ENCODE measurements at regions not wholly inside any gene's neighbourhood (a gene's known extent, or its start where the extent isn't known, plus 50 kb on each side); places are given as distances from the start of the nearest gene placed in this dataset.

DNA sequence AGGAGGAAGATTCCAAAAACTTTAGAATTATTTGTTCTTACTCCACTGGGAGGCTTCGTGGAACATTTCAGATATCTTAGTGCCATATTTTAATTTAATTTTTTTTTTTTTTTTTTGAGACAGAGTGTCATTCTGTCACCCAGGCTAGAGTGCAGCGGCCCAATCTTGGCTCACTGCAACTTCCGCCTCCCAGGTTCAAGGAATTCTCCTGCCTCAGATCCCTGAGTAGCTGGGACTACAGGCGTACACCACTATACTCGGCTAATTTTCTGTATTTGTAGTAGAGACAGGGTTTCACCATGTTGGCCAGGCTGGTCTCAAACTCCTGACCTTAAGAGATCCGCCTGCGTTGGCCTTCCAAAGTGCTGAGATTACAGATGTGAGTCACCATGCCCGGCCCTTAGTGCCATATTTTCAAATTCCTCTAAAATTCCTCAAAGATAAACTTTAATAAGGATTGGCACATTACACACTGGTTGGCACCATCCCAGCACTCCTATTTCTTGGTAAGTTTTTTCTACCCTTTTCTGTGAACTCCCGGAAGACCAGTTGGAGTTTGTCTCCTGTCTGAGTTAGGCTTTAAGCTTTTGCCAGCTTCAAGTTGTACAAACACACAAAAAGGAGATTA lies 693.7 kb downstream of the MCTP2 start:
- DNase-seq: no peak

DNA sequence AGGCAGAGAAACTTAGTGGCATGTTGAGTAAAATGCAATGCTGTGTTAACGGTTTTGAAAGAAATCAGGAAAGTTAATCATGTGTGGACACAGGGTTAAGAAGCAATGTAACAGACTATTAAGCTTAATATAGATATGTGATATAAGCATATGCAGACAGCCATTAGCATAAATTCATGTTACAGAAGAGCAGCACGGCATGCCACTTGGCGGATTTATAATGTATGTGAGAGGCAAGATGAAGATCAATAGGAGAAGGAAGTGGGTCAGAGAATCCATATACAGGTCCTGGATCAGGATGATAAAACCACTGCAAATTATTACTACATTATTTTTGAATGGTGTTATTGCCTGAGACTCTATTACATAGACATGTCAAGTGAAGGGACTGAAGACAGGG lies 694.3 kb downstream of the MCTP2 start:
- DNase-seq: no peak

DNA sequence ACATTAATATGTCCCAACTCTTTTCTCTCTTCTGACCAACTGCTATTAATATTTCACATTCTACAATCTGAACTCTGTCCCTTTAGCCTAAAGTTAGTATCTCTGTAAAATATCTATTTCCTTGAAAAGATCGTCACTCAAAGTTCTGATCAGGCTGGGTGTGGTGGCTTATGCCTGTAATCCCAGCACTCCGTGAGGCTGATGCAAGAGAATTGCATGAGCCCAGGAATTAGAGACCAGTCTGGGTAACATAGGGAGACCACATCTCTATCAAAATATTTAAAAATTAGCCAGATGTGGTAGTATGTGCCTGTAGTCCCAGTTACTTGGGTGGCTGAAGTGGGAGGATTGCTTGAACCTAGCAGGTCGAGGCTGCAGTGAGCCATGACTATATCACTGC lies 695.6 kb downstream of the MCTP2 start:
- no peak for DNase-seq

DNA sequence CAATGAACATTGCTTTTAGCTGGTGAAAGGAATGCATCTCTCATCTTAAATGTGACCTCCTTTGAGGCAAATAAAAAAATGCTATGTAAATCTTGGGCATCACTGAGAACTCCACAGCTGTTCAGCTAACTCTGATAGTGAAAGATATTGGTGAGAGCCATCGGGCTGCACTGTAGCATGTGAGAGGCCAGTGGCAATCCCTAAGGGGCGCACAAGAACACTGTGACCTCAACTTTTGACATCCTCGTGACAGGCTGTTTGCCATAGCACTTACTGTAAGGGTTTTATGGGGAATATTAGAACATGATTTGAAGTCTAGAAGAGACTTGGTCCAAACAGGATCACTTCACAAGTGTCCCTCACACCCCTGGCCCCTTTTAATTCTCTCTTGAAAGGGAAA lies 697.9 kb downstream of the MCTP2 start:
- no peak for DNase-seq

DNA sequence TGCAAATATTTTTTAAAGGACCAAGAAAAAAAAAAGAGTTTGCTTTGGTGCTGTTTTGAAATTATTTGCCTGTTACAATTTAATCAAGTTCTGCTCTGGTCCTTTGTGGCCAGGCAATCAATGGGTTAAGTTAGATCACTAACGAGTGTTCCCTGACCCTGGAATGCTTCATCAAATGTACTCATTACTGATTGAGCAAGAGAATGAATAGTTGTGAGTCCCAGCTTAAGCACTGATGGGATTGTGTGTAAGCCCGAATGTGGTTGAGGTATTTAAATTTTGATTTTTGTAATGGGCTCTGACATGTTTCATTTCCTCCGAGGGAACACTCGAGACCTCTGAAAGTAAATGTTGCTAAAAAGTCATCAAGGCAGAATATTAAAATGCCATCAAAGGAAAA lies 699.1 kb downstream of the MCTP2 start:
- no peak for DNase-seq

DNA sequence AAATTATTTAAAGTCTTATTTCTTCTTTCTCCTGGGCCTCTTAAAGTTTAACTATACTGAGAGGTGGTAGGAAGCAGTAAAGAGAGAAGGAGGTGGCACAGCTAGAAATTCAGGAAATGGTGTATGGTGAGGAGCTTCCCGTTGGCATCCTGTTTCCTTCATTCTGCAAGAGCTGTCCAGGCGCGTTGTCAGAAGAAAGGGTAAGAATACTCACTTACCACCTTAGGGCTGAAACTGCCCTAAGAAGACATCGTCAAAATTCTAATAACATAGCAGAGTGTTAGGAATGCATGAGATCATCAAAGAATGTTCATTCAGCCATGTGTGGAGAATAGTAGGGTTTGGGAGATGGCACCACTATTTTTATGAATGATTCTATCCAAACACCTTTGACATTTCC lies 699.6 kb downstream of the MCTP2 start:
- no peak for DNase-seq

DNA sequence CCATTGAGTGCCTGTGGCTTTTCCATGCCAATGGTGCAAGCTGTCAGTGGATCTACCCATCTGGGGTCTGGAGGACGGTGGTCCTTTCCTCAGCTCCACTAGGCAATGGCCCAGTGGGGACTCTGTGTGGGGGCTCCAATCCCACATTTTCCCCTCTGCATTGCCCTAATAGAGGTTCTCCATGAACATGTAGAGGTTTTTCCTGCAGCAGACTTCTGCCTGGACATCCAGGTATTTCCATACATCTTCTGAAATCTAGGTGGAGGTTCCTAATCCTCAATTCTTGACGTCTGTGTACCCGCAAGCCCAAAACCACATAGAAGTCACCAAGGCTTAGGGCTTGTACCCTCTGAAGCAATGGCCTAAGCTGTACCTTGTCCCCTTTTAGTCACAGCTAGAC lies 703.1 kb downstream of the MCTP2 start:
- no peak for DNase-seq

DNA sequence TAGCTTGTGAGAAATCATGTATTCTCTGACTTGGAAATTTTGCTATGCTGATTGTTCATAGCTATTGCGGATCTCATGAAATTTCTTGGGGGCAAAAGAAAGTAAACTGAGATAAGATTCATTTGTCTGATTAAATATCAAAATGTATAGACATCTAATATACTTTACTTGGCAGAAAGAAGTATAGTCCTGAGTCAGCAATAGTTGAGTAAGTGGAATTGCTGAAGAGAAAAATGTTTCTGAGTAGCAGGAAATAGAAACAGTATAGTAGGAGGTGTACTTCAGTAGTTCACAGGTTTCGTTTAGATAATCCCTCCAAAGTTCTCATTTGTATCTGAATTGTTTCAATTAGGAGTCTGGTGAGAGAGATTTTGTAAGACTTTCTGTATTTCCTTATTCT lies 705.9 kb downstream of the MCTP2 start:
- no peak for DNase-seq

DNA sequence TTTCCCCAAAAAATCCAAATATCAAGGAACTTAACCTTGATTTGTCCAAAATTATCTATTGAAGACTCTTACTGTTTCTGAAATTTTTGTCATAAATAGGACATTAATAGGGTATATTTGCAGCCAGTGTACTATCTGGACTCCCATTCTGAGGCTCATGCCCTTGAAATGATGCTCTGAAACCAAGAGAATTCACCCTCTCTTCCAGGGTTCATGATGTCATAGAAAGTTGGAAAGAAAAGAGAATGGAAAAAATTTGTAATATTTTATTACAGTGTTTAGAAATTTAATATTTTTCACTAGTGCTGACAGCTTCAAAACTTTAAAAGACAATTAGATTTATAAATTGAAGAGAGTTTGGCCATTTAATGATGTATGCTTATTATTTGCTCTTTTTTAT lies 712.5 kb downstream of the MCTP2 start:
- no peak for DNase-seq

DNA sequence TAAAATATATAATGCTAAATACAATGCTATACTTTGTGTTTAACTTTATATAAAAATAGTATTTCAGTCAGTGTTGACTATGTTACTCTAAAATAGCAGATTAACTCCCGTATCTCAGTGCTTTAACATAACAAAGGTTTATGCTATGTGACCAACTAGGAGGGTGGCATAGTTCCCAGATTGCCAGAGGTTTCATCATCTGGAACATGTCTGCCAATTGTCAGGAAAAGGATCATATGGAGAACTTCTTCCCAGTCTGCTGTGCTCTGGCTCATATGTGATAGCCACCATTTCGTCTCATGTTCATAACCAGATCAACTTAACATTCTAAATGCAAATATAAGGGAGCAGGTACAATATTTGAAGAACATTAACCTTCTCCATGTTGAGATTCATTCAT lies 720.2 kb downstream of the MCTP2 start:
- DNase-seq: no peak

DNA sequence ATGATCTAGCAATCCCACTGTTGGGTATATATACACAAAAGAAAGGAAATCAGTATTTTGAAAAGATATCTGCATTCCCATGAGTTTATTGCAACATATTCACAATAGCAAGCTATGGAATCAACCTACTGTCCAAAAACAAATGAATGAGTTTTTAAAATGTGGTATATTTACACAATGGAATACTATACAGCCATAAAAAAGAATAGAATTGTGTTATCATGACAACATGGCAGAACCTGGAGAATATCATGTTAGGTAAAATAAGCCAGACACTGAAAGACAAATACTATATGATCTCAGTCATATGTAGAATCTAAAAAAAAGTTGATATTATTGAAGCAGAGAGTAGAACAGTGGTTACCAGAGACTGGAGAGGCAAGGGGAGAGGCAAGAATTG lies 732.6 kb downstream of the MCTP2 start:
- no peak for DNase-seq

DNA sequence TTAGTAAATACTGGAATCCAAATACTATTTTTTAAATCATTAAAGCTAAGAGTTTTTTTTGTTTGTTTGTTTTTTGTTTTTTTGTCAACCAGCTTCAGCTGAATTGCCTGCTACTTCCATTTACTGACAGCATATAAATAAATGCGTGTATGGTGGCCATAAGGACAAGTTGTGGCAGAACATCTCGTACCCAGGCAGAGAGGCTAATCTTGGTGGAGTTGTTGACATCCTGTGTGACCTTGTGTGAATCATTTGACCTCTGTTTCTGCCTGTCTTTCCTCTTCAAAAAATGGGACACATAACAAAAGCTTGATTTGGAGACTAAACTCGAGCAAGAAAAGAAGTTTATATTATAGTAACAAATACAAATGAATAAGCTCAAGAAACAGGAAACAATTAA lies 734.2 kb downstream of the MCTP2 start:
- no peak for DNase-seq

DNA sequence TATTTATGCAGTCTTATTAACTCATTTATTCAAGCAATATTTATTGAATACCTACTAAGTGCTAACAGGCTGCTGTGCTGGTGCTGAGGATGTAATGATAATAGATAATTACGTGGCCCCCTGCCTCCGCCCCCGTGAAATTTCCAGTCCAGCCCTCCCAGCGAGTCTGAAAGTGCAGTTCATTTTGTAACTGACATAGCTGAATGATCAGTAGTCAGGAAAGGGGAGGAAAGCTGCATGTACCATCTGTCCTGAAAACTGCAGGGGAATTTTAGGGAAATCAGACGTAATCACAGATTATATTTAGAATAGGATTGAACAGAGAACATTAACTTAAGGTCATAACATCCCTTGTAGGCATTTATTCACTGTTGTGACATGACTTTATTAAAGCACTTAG lies 736.8 kb downstream of the MCTP2 start:
- no peak for DNase-seq

DNA sequence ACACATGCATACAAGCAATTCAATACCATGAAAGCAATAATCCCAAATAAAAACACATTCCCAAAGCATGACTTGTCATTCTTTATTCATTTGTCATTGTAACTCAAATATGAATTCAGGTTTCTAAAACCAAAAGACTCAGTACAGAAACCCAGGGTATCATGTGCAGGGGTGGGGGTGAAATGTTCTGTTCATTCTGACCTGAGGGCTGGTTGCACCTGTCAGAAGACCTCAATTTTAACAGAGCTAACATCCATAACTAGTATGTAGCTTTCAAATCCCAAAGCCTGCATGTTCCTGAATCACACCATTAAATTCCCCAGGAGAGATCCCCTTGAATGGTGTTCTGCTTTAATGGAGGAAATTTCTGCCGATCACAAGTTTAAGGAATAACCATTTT lies 738.7 kb downstream of the MCTP2 start:
- DNase-seq: no peak

DNA sequence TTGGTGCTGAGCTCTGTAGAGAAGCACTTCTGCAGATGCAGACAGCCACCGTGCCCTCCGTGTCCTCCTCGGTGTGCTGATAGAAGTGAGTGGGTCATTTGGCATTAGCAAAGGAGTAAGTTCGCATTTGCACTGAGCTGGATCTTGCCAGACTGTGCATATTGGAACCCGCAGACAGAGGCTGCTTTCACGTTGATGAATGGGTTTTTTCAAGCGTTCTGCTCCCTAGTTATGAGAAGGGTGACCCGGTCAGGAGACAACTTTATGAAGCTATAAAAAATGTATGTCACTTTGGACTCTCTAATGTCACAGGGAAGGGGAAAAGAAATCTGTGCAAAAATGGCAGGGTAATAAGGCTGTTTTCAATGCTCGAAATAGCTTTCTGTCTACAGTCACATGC lies 739.4 kb downstream of the MCTP2 start:
- DNase-seq: no peak

DNA sequence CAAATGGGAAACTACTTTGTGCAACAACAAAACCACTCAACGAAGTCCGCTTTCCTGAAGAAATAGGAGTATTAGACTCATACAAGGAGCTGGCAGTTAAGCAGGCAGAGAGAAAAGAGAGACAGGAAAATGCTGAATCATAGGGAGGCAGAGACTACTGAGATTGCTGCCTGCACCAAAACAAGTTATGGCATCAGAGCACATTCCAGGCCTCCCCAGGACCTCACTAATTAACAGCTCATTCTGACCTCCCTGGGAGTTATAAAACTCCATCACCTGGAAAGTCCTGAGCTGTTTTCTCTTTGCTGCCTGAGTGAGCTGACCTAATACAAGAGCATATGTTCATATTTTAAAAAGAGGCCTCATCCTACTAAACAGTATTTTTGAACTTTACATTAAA lies 741.0 kb downstream of the MCTP2 start:
- no peak for DNase-seq

DNA sequence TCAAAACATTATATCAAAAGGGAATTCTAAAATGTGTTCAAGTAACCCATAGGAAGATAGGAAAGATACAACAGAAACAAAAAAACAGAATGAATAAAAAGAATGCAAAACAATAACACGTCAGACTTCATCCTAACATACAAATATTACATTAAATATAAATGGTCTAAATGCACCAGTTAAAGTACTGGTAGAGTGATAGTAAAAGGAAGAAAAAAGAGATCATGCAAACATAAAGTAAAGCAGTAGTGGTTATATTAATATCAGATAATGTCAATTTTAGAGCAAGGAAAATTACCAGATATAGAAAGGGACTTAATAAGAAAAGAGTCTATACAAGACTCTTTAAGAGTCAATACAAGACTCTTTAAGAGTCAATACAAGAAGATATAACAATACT lies 755.7 kb downstream of the MCTP2 start:
- DNase-seq: no peak

DNA sequence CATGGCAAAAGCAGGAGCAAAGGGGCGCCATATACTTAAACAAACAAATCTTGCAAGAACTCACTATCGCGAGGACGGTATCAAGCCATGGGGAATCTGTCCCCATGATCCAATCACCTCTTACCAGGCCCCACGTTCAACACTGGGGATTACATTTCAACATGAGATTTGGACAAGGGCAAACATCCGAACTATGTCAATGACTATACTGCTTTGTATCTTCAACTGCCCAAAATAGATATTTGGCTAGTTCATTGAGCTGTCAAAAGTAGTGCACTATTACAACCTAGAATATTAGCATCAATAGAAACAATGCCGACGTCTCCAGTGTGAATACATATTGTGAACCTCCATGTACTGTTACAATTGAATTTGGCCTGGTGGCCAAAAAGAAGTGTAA lies 760.4 kb downstream of the MCTP2 start:
- DNase-seq: no peak

DNA sequence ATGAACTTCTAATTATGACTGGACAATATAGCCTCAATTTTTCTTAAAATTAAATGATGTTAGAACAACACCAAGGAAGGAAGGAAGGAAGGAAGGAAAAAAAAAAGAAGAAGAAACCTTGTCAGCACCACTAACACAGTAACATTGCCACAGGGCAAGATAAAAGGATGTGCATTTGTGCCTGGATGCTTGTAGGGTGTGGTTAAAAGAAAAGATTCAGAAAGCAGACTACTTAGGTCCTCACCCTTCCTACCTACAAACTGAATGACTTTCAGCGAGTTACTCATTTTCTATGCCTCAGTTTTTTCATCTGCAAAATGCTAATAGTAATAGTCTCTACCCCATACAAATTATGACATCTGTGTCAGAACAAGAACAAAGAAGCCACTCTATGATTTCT lies 778.3 kb downstream of the MCTP2 start:
- DNase-seq: no peak

DNA sequence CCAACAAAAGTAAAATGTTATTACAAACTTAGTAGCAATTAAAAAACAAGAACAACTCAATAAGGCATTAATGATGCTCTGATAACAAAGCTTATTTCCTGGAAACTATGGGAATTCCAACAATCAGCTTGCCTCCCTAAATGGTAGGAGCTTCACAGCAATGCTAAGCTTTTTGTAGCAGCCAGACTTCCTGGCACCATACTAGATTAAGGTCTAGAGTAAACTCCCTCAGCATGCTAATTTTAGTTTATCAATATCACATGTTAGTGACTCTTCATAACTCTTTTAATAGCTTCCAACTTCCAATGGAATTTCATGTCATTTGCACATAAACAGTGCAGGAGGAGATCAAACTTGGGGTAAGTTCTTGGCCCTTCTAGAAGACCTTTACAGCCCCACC lies 782.0 kb downstream of the MCTP2 start:
- DNase-seq: no peak

DNA sequence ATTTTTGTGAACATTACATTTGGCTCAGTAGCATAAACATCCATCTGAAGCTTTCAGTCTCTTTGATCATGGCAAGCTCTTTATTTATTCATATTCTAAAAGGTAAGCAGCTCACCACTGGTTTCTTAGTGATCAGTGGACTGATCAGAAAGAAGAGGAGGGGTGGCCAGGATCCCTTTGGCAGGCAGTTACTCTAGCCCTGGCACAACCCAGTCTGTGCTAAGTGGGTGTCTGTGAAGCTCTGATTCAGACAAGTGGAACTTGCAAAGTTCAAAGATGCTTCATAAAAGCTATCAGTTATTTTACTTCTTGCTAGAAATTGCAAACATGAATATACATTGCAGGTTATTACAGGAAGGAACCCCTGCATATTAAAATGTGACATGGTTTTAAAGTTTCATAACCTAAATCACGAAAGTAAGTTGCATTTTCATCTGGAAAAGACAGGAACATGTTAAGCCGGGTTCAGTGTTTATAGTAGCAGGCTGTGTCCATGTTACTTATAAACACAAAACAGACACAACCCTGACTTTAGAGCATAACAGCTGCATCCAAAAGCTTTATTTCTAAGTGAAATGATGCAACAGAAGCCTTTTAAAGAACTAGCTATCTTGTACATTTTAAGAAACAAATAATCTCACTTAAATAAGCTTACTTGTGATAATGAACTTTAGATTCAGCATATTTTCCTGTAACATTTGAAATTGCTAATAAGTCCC lies 785.3 kb downstream of the MCTP2 start:
- no peak for DNase-seq

DNA sequence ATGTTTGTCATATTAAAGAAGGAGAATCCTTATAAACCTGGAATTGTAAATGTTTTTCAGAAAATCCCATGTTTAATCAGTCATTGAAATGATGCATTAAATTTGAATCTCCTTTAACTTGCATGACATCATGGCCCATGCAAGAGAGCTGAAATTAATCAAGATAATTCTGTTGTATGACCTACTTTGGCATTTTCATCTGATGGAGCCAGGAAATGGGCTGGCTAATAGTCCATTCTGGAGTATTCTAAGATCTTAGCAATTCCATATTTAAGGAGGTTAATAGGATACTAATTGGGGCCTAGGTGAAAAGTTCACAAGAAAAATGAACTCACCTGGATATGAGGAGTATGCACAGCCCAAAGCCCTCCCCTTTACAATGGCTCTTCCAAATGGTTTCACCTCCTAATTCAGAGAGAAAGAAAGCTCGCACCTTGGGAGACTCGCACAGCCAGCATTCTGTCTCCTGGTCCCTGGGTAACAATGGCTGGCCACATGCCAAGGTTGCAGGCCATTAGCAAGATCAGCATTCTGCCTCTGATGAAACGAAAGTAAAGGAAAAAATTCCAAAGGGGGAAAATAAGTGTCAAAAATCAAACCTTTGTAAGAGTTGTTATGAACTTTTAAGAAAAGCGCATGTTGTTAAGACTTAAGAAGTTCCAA lies 786.4 kb downstream of the MCTP2 start:
- DNase-seq: no peak

DNA sequence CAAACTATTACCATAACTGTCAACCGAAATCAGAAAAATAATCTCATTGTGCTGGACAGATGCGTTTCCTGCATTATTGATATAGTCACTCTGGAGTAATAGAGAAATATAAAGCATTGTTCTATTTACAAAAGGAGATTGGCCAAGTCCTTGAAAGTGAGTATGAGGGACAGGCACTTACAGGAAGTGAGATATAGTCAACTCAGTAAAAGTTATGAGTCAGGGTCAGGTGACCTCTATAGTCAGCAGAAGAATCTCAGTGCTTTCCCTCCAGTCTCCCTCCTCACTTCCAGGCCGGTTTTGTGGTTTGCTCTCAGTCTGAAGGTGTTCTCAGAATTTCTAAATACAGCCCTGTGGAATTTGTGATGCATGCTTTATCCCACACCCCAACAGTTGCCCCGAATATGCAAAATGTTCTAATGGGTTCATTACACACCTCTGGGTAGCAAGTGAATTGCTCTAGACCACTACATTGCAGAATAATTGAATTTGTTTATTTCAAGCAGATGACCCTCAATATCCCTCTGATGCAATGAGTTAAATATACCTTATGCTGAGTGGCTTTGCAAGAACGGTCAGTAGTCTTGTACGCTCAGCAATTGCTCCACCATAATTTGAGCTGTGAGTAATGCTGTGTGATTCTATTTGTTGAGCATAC lies 787.7 kb downstream of the MCTP2 start:
- no peak for DNase-seq

DNA sequence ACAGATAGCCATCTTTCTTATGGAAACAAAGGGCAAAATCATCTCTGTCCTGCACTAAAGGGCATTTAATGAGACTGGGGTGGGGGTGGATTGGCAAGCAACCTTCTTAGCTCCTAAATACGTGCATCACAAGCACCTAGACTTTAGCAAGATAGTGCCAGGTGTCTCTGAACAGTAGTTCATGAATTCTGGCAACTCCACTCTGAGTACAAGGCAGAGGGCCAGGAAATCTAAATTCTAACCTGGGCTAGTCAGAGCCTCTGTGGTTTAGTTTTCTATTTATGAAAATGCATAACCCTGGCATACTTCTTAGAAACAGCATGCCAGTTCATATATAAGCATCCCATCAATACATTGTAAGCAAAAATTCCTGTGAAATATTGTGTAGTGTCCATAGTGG lies 788.5 kb downstream of the MCTP2 start:
- no peak for DNase-seq
